Activated effector memory CD4-positive, alpha-beta T cell treated with anti-CD3 and anti-CD28 coated beads, Interleukin-2, amount 50 U/mL, for 16 hours (primary cell): ENCODE measurements at regions not wholly inside any gene's neighbourhood (a gene's known extent, or its start where the extent isn't known, plus 50 kb on each side); places are given as distances from the start of the nearest gene placed in this dataset.
"Not testable (repeated sequence)": the region's sequence is repeated elsewhere in the genome, so short reads cannot be mapped to it uniquely, and the experiment has no call there.

Source experiments
- DNase-seq: peaks from one replicate; pipeline ENCODE4 v3.0.0-alpha.2; 2020

GRCh38 chr3:104180906-104181305 is 1185.8 kb upstream of the ALCAM start:
- DNase-seq, result no peak

- no peak for DNase-seq
These were observed 1176.0 kb upstream of the ALCAM start for GRCh38 chr3:104190681-104191080.

- no peak for DNase-seq
These were observed 1168.6 kb upstream of the ALCAM start for GRCh38 chr3:104198131-104198530.

- no peak for DNase-seq
These were observed 1159.8 kb upstream of the ALCAM start for GRCh38 chr3:104206925-104207324.

GRCh38 chr3:104214277-104214676 is 1152.4 kb upstream of the ALCAM start:
- no peak for DNase-seq

- no peak for DNase-seq
These were observed 1151.8 kb upstream of the ALCAM start for GRCh38 chr3:104214937-104215336.

GRCh38 chr3:104219046-104219445 is 1147.7 kb upstream of the ALCAM start:
- not testable (repeated sequence) for DNase-seq

GRCh38 chr3:104234442-104235194 is 1132.1 kb upstream of the ALCAM start:
- no peak for DNase-seq

- DNase-seq, result no peak
These were observed 1122.0 kb upstream of the ALCAM start for GRCh38 chr3:104244680-104245220.

- no peak for DNase-seq
These were observed 1121.4 kb upstream of the ALCAM start for GRCh38 chr3:104245261-104245660.

GRCh38 chr3:104245981-104246380 is 1120.7 kb upstream of the ALCAM start:
- DNase-seq, result no peak

GRCh38 chr3:104257486-104257885 is 1109.2 kb upstream of the ALCAM start:
- DNase-seq, result no peak

- DNase-seq, result no peak
These were observed 1103.2 kb upstream of the ALCAM start for GRCh38 chr3:104263477-104263876.

GRCh38 chr3:104266219-104266618 is 1100.5 kb upstream of the ALCAM start:
- not testable (repeated sequence) for DNase-seq

GRCh38 chr3:104269771-104270170 is 1096.9 kb upstream of the ALCAM start:
- DNase-seq, result no peak

- DNase-seq, result no peak
These were observed 1093.6 kb upstream of the ALCAM start for GRCh38 chr3:104273046-104273649.

GRCh38 chr3:104275199-104275598 is 1091.5 kb upstream of the ALCAM start:
- DNase-seq, result no peak

GRCh38 chr3:104279617-104280016 is 1087.1 kb upstream of the ALCAM start:
- no peak for DNase-seq

- DNase-seq, result no peak
These were observed 1085.0 kb upstream of the ALCAM start for GRCh38 chr3:104281713-104282112.

GRCh38 chr3:104286645-104287044 is 1080.1 kb upstream of the ALCAM start:
- DNase-seq, result no peak

GRCh38 chr3:104291437-104291851 is 1075.3 kb upstream of the ALCAM start:
- no peak for DNase-seq

- DNase-seq, result no peak
These were observed 1074.8 kb upstream of the ALCAM start for GRCh38 chr3:104291878-104292277.

- DNase-seq, result no peak
These were observed 1069.1 kb upstream of the ALCAM start for GRCh38 chr3:104297617-104298016.

GRCh38 chr3:104298662-104299061 is 1068.0 kb upstream of the ALCAM start:
- no peak for DNase-seq
